Activated CD8-positive, alpha-beta memory T cell treated with anti-CD3 and anti-CD28 coated beads, Interleukin-2, amount 10 ng/mL, durations not matched to agents 7 days and 5 days (primary cell): ENCODE measurements at regions not wholly inside any gene's neighbourhood (a gene's known extent, or its start where the extent isn't known, plus 50 kb on each side); places are given as distances from the start of the nearest gene placed in this dataset.

ENCODE experiments used
- ATAC-seq: fragments of 150-1000 bp; cut with Tn5 transposase; one replicate; pipeline ENCODE4 v1.10.0; 2021; ENCODE audit warnings: moderate library complexity
- CTCF ChIA-PET: fragments of 350-600 bp; sonication (Branson Sonifier 250); formaldehyde crosslinking; loops from one replicate; lab custom pipeline; 2021; ENCODE audit warnings: antibody characterized with exemption; lab: Charles Lee
- DNase-seq: peaks from one replicate; pipeline ENCODE4 v3.0.0-alpha.2; 2020
- H3K27ac Mint-ChIP-seq: one replicate; pipeline ENCODE4 v1.8.0; 2021; ENCODE audit warnings: mild to moderate bottlenecking, mixed read lengths
- H3K27me3 Mint-ChIP-seq: one replicate; pipeline ENCODE4 v1.8.0; 2021; ENCODE audit warnings: mixed read lengths
- H3K36me3 Mint-ChIP-seq: one replicate; pipeline ENCODE4 v1.8.0; 2021; ENCODE audit warnings: mild to moderate bottlenecking, mixed read lengths
- H3K4me1 Mint-ChIP-seq: one replicate; pipeline ENCODE4 v1.8.0; 2021; ENCODE audit warnings: mixed read lengths
- H3K4me3 Mint-ChIP-seq: one replicate; pipeline ENCODE4 v1.8.0; 2021; ENCODE audit warnings: mild to moderate bottlenecking, moderate library complexity, mixed read lengths
- H3K9me3 Mint-ChIP-seq: one replicate; pipeline ENCODE4 v1.8.0; 2022; ENCODE audit warnings: low read depth, mixed read lengths

- H3K9me3 Mint-ChIP-seq = no peaks in the 10 kb centered on the region
- DNase-seq = no peak
- ATAC-seq = no peak
- no peak overlapping the region for H3K27ac Mint-ChIP-seq
- peaks cover 19% of the 10 kb centered on the region for H3K27me3 Mint-ChIP-seq
- no peaks in the 10 kb centered on the region for H3K36me3 Mint-ChIP-seq
- no peaks in the 10 kb centered on the region for H3K4me1 Mint-ChIP-seq
- H3K4me3 Mint-ChIP-seq = no peak overlapping the region
- CTCF ChIA-PET = no interaction called here
Measured at GRCh38 chr22:27295605-27296004, 506.0 kb downstream of the MN1 start.

- Mint-ChIP-seq H3K4me1 (no peaks in the 10 kb centered on the region), H3K4me3 (no peak overlapping the region), H3K36me3 (no peaks in the 10 kb centered on the region), H3K9me3 (no peaks in the 10 kb centered on the region), H3K27ac (no peak overlapping the region), H3K27me3 (peaks cover 19% of the 10 kb centered on the region)
- DNase-seq (no peak), ATAC-seq (no peak)
- CTCF ChIA-PET = no interaction called here
Measured at GRCh38 chr22:27296091-27296675, 505.4 kb downstream of the MN1 start.

GRCh38 chr22:27297125-27297524, 504.4 kb downstream of the MN1 start:
- no peaks in the 10 kb centered on the region for H3K36me3 Mint-ChIP-seq
- no peak overlapping the region for H3K4me3 Mint-ChIP-seq
- H3K9me3 Mint-ChIP-seq = no peaks in the 10 kb centered on the region
- CTCF ChIA-PET = no interaction called here
- H3K27ac Mint-ChIP-seq = no peak overlapping the region
- no peaks in the 10 kb centered on the region for H3K4me1 Mint-ChIP-seq
- DNase-seq = no peak
- peaks cover 19% of the 10 kb centered on the region for H3K27me3 Mint-ChIP-seq
- ATAC-seq = no peak

- H3K9me3 Mint-ChIP-seq = no peaks in the 10 kb centered on the region
- H3K27me3 Mint-ChIP-seq = peaks cover 19% of the 10 kb centered on the region
- no peak for DNase-seq
- ATAC-seq = no peak
- no peak overlapping the region for H3K4me3 Mint-ChIP-seq
- CTCF ChIA-PET = no interaction called here
- H3K36me3 Mint-ChIP-seq = no peaks in the 10 kb centered on the region
- H3K27ac Mint-ChIP-seq = no peak overlapping the region
- H3K4me1 Mint-ChIP-seq = no peaks in the 10 kb centered on the region
Measured at GRCh38 chr22:27298332-27298731, 503.2 kb downstream of the MN1 start.

- Mint-ChIP-seq H3K9me3 (no peaks in the 10 kb centered on the region), H3K4me1 (no peaks in the 10 kb centered on the region), H3K4me3 (no peak overlapping the region), H3K27ac (no peak overlapping the region), H3K27me3 (peaks cover 19% of the 10 kb centered on the region), H3K36me3 (no peaks in the 10 kb centered on the region)
- CTCF ChIA-PET = no interaction called here
- ATAC-seq (no peak), DNase-seq (no peak)
Measured at GRCh38 chr22:27298742-27299141, 502.8 kb downstream of the MN1 start.

GRCh38 chr22:27299181-27300085, 502.1 kb downstream of the MN1 start:
- H3K4me1 Mint-ChIP-seq = no peaks in the 10 kb centered on the region
- H3K9me3 Mint-ChIP-seq = no peaks in the 10 kb centered on the region
- H3K4me3 Mint-ChIP-seq = no peak overlapping the region
- H3K27ac Mint-ChIP-seq = no peak overlapping the region
- DNase-seq (no peak), ATAC-seq (no peak)
- peaks cover 19% of the 10 kb centered on the region for H3K27me3 Mint-ChIP-seq
- H3K36me3 Mint-ChIP-seq = no peaks in the 10 kb centered on the region
- CTCF ChIA-PET = no interaction called here

GRCh38 chr22:27300536-27301285, 500.8 kb downstream of the MN1 start:
- Mint-ChIP-seq H3K4me1 (no peaks in the 10 kb centered on the region), H3K4me3 (no peak overlapping the region), H3K9me3 (no peaks in the 10 kb centered on the region), H3K27ac (no peak overlapping the region), H3K36me3 (no peaks in the 10 kb centered on the region), H3K27me3 (peaks cover 19% of the 10 kb centered on the region)
- DNase-seq (no peak), ATAC-seq (no peak)
- CTCF ChIA-PET = no interaction called here

- CTCF ChIA-PET = no interaction called here
- Mint-ChIP-seq H3K27ac (no peak overlapping the region), H3K9me3 (no peaks in the 10 kb centered on the region), H3K4me1 (peaks cover under 1% of the 10 kb centered on the region), H3K36me3 (no peaks in the 10 kb centered on the region), H3K4me3 (no peak overlapping the region), H3K27me3 (peaks cover 13% of the 10 kb centered on the region)
- no peak for ATAC-seq
- no peak for DNase-seq
Measured at GRCh38 chr22:27302501-27302900, 499.1 kb downstream of the MN1 start.

GRCh38 chr22:27303718-27304117, 497.8 kb downstream of the MN1 start:
- no peak for ATAC-seq
- CTCF ChIA-PET = no interaction called here
- Mint-ChIP-seq H3K9me3 (peaks cover under 1% of the 10 kb centered on the region), H3K4me3 (no peak overlapping the region), H3K27me3 (peaks cover 8% of the 10 kb centered on the region), H3K4me1 (peaks cover 2% of the 10 kb centered on the region), H3K27ac (no peak overlapping the region), H3K36me3 (no peaks in the 10 kb centered on the region)
- DNase-seq = no peak

GRCh38 chr22:27306771-27307170, 494.8 kb downstream of the MN1 start:
- no peak for DNase-seq
- H3K4me3 Mint-ChIP-seq = no peak overlapping the region
- H3K4me1 Mint-ChIP-seq = peaks cover 2% of the 10 kb centered on the region
- H3K27me3 Mint-ChIP-seq = no peaks in the 10 kb centered on the region
- CTCF ChIA-PET = no interaction called here
- ATAC-seq = no peak
- no peaks in the 10 kb centered on the region for H3K36me3 Mint-ChIP-seq
- peaks cover 4% of the 10 kb centered on the region for H3K9me3 Mint-ChIP-seq
- no peak overlapping the region for H3K27ac Mint-ChIP-seq

- no peak overlapping the region for H3K27ac Mint-ChIP-seq
- DNase-seq (no peak), ATAC-seq (no peak)
- no peak overlapping the region for H3K4me3 Mint-ChIP-seq
- peaks cover 4% of the 10 kb centered on the region for H3K9me3 Mint-ChIP-seq
- H3K4me1 Mint-ChIP-seq = peaks cover 2% of the 10 kb centered on the region
- H3K27me3 Mint-ChIP-seq = no peaks in the 10 kb centered on the region
- CTCF ChIA-PET = no interaction called here
- H3K36me3 Mint-ChIP-seq = no peaks in the 10 kb centered on the region
Measured at GRCh38 chr22:27307545-27308247, 493.9 kb downstream of the MN1 start.

- peaks cover 4% of the 10 kb centered on the region for H3K9me3 Mint-ChIP-seq
- peaks cover 2% of the 10 kb centered on the region for H3K4me1 Mint-ChIP-seq
- no peaks in the 10 kb centered on the region for H3K27me3 Mint-ChIP-seq
- no peak for ATAC-seq
- DNase-seq = no peak
- CTCF ChIA-PET = no interaction called here
- H3K4me3 Mint-ChIP-seq = no peak overlapping the region
- no peak overlapping the region for H3K27ac Mint-ChIP-seq
- no peaks in the 10 kb centered on the region for H3K36me3 Mint-ChIP-seq
Measured at GRCh38 chr22:27308513-27308912, 493.0 kb downstream of the MN1 start.

- no peak overlapping the region for H3K27ac Mint-ChIP-seq
- no peaks in the 10 kb centered on the region for H3K36me3 Mint-ChIP-seq
- CTCF ChIA-PET = no interaction called here
- DNase-seq (no peak), ATAC-seq (no peak)
- H3K27me3 Mint-ChIP-seq = no peaks in the 10 kb centered on the region
- H3K4me3 Mint-ChIP-seq = no peak overlapping the region
- H3K9me3 Mint-ChIP-seq = peaks cover 4% of the 10 kb centered on the region
- peaks cover 2% of the 10 kb centered on the region for H3K4me1 Mint-ChIP-seq
Measured at GRCh38 chr22:27309697-27310096, 491.9 kb downstream of the MN1 start.
